HG03442 (cell line): ENCODE measurements at regions not wholly inside any gene's neighbourhood (a gene's known extent, or its start where the extent isn't known, plus 50 kb on each side); places are given as distances from the start of the nearest gene placed in this dataset.

Source experiments
- ATAC-seq: cut with Tn5 transposase; IDR thresholded peaks from one replicate; pipeline ENCODE4 v1.9.1; 2021; ENCODE audit warnings: mild to moderate bottlenecking, moderate library complexity; ENCODE audit not compliant: unreplicated experiment

- ATAC-seq = no peak
Observed at GRCh38 chr15:39227001-39227400, 353.9 kb upstream of the THBS1 start.

- ATAC-seq = no peak
Observed at GRCh38 chr15:39228889-39229288, 352.0 kb upstream of the THBS1 start.

- no peak for ATAC-seq
Observed at GRCh38 chr15:39230205-39230907, 350.5 kb upstream of the THBS1 start.

GRCh38 chr15:39230908-39231285, 350.0 kb upstream of the THBS1 start:
- no peak for ATAC-seq

- no peak for ATAC-seq
Observed at GRCh38 chr15:39232512-39232911, 348.4 kb upstream of the THBS1 start.

GRCh38 chr15:39235084-39235795, 345.6 kb upstream of the THBS1 start:
- ATAC-seq = no peak

- no peak for ATAC-seq
Observed at GRCh38 chr15:39236375-39236774, 344.5 kb upstream of the THBS1 start.

GRCh38 chr15:39238443-39238842, 342.4 kb upstream of the THBS1 start:
- ATAC-seq = no peak

- no peak for ATAC-seq
Observed at GRCh38 chr15:39239562-39239961, 341.3 kb upstream of the THBS1 start.

GRCh38 chr15:39242345-39242744, 338.5 kb upstream of the THBS1 start:
- no peak for ATAC-seq

GRCh38 chr15:39243396-39243795, 337.5 kb upstream of the THBS1 start:
- no peak for ATAC-seq

GRCh38 chr15:39244776-39245175, 336.1 kb upstream of the THBS1 start:
- no peak for ATAC-seq

- no peak for ATAC-seq
Observed at GRCh38 chr15:39246523-39246922, 334.4 kb upstream of the THBS1 start.

- no peak for ATAC-seq
Observed at GRCh38 chr15:39247574-39247973, 333.3 kb upstream of the THBS1 start.

GRCh38 chr15:39248204-39248603, 332.7 kb upstream of the THBS1 start:
- ATAC-seq = no peak

- no peak for ATAC-seq
Observed at GRCh38 chr15:39250001-39250400, 330.9 kb upstream of the THBS1 start.

GRCh38 chr15:39250460-39251186, 330.3 kb upstream of the THBS1 start:
- no peak for ATAC-seq

- no peak for ATAC-seq
Observed at GRCh38 chr15:39251413-39252133, 329.3 kb upstream of the THBS1 start.

GRCh38 chr15:39252134-39252470, 328.8 kb upstream of the THBS1 start:
- no peak for ATAC-seq

GRCh38 chr15:39253552-39253951, 327.3 kb upstream of the THBS1 start:
- no peak for ATAC-seq

- no peak for ATAC-seq
Observed at GRCh38 chr15:39254181-39254580, 326.7 kb upstream of the THBS1 start.
